CD4-positive, alpha-beta memory T cell (primary cell): ENCODE measurements at regions not wholly inside any gene's neighbourhood (a gene's known extent, or its start where the extent isn't known, plus 50 kb on each side); places are given as distances from the start of the nearest gene placed in this dataset.
"Not testable (repeated sequence)": the region's sequence is repeated elsewhere in the genome, so short reads cannot be mapped to it uniquely, and the experiment has no call there.

Experiments used
- CTCF ChIA-PET: fragments of 350-600 bp; sonication (Branson Sonifier 250); formaldehyde crosslinking; loops from one replicate; lab custom pipeline; 2021; ENCODE audit warnings: inconsistent platforms; ENCODE audit not compliant: partially characterized antibody; lab: Charles Lee
- POLR2A ChIA-PET: fragments of 350-600 bp; sonication (Branson Sonifier 250); formaldehyde crosslinking; loops from one replicate; lab custom pipeline; 2021; ENCODE audit not compliant: partially characterized antibody; lab: Charles Lee
- DNase-seq, 5 donors: peaks; one replicate each; pipeline versions ENCODE4 v3.0.0 to v3.0.0-alpha.2; 2020 to 2022; ENCODE audit warnings: mixed read lengths in 1 of 5
- H3K27ac ChIP-seq: one replicate; pipeline ENCODE4 v1.7.0; 2013; ENCODE audit warnings: low read depth, low read length
- H3K27me3 ChIP-seq: 2 replicates; pipeline ENCODE4 v1.7.0; 2013; ENCODE audit warnings: mild to moderate bottlenecking, low read length, moderate library complexity; ENCODE audit not compliant: insufficient read depth
- H3K36me3 ChIP-seq: 2 replicates; pipeline ENCODE4 v1.7.0; 2013; ENCODE audit warnings: mild to moderate bottlenecking, low read length, moderate library complexity; ENCODE audit not compliant: insufficient read depth
- H3K4me1 ChIP-seq: 2 replicates; pipeline ENCODE4 v1.7.0; 2013; ENCODE audit warnings: mild to moderate bottlenecking, low read length, moderate library complexity; ENCODE audit not compliant: insufficient read depth
- H3K4me3 ChIP-seq, 2 donors: one replicate each; pipeline ENCODE4 v1.7.0; 2013; ENCODE audit warnings: low read length in 2 of 2, mild to moderate bottlenecking in 1 of 2
- H3K9me3 ChIP-seq, 2 donors: one replicate each; pipeline ENCODE4 v1.7.0; 2013; ENCODE audit warnings: low read length in 2 of 2, control low read depth in 1 of 2; ENCODE audit not compliant: control insufficient read depth in 1 of 2
- H3K27ac Mint-ChIP-seq, 7 donors: one replicate each; pipeline ENCODE4 v1.8.0; 2020 to 2021; ENCODE audit warnings: mixed read lengths in 7 of 7, mild to moderate bottlenecking in 6 of 7, inconsistent platforms in 3 of 7, moderate library complexity in 3 of 7
- H3K27me3 Mint-ChIP-seq, 2 donors: one replicate each; pipeline ENCODE4 v1.8.0; 2020 to 2021; ENCODE audit warnings: mixed read lengths in 2 of 2
- H3K36me3 Mint-ChIP-seq, 2 donors: one replicate each; pipeline ENCODE4 v1.8.0; 2020 to 2021; ENCODE audit warnings: mixed read lengths in 2 of 2, inconsistent platforms in 1 of 2, mild to moderate bottlenecking in 1 of 2
- H3K4me1 Mint-ChIP-seq, 4 donors: one replicate each; pipeline ENCODE4 v1.8.0; 2020 to 2021; ENCODE audit warnings: mixed read lengths in 4 of 4, mild to moderate bottlenecking in 1 of 4
- H3K4me3 Mint-ChIP-seq, 8 donors: one replicate each; pipeline ENCODE4 v1.8.0; 2020 to 2021; ENCODE audit warnings: mixed read lengths in 8 of 8, mild to moderate bottlenecking in 7 of 8, moderate library complexity in 6 of 8, inconsistent platforms in 3 of 8
- H3K9me3 Mint-ChIP-seq, 8 donors: one replicate each; pipeline ENCODE4 v1.8.0; 2020 to 2021; ENCODE audit warnings: mixed read lengths in 8 of 8, mild to moderate bottlenecking in 5 of 8, inconsistent platforms in 3 of 8, moderate library complexity in 1 of 8
- intact Hi-C: fragments of 100-400 bp; cut with micrococcal nuclease; formaldehyde crosslinking; loops from one replicate; pipeline ENCODE4 v1.15.1; 2023

DNA sequence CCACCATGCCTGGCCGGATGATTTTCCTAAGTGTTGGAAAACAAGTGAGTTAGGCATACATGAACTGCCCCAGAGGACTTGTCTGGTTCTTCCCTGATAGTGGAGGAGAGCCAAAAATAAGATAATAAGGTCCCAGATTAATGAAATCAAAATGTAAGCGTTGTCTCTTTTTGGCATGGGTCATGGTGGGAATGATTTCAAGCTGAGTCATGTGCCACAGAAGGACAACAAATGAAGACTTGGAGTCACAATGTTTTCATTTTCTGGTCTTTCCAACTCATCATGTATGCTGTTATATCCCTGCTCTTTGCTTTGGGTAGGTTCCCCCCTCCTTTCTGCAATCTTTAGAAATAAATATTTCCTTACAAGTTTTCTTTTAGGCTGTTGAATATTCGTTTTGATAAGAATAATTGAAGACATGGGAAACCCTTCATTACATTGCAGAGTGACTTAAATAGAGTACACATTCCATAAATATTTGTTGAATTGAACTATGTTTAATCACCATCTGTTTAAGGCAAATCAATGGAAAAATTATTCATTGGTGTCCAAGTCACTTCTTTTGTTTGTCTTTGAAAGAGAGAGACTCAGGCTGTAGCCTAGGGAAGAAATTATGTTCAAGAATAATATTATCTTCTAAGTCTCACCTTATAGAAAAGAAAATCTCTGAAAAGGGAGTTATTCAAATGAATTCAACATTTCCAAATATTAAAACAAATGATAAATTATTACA, 196.3 kb downstream of the CSNK1G3 start:
- no peaks in the 10 kb centered on the region for H3K9me3 ChIP-seq
- no peak overlapping the region for H3K4me3 ChIP-seq
- H3K27me3 ChIP-seq: no peaks in the 10 kb centered on the region
- peaks cover 0 to 9% (median 2%) of the 10 kb centered on the region in 8 donors for H3K9me3 Mint-ChIP-seq
- no peak for DNase-seq
- intact Hi-C loops: no loop called here
- no peak overlapping the region for H3K4me3 Mint-ChIP-seq
- no peaks in the 10 kb centered on the region for H3K4me1 ChIP-seq
- H3K4me1 Mint-ChIP-seq: no peaks in the 10 kb centered on the region
- H3K36me3 ChIP-seq: no peaks in the 10 kb centered on the region
- POLR2A ChIA-PET: no interaction called here
- H3K27ac Mint-ChIP-seq: no peak overlapping the region
- CTCF ChIA-PET: no interaction called here
- no peak overlapping the region for H3K27ac ChIP-seq
- H3K36me3 Mint-ChIP-seq: no peaks in the 10 kb centered on the region
- H3K27me3 Mint-ChIP-seq: no peaks in the 10 kb centered on the region

DNA sequence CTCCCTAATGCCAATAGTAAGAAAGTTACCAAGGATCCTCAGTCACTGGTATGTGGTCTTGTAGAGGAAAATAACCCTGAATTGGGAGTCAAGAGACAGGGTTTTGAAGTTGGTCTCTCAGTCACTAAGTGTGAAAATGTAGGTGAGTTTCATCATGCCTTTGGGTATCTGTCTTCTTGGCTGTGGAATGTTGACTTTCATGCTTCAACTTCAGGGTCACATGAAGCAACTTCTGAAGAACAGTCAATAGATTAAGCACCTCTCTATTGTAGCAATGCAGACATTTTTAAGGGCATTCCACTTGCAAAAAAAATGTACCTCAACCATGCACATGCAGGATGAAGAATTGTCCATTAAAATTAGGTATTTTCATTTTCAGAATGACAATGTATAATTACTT, 194.6 kb downstream of the CSNK1G3 start:
- Histone ChIP-seq H3K27me3 (no peaks in the 10 kb centered on the region), H3K27ac (no peak overlapping the region), H3K4me3 (no peak overlapping the region), H3K4me1 (no peaks in the 10 kb centered on the region), H3K9me3 (no peaks in the 10 kb centered on the region), H3K36me3 (no peaks in the 10 kb centered on the region)
- no peak for DNase-seq
- Mint-ChIP-seq H3K27me3 (no peaks in the 10 kb centered on the region), H3K27ac (no peak overlapping the region), H3K4me1 (no peaks in the 10 kb centered on the region), H3K36me3 (no peaks in the 10 kb centered on the region), H3K9me3 (peaks cover 0 to 2% (median under 1%) of the 10 kb centered on the region in 8 donors), H3K4me3 (no peak overlapping the region)
- intact Hi-C loops: no loop called here
- CTCF ChIA-PET: no interaction called here
- POLR2A ChIA-PET: no interaction called here

- POLR2A ChIA-PET: no interaction called here
- H3K9me3 Mint-ChIP-seq: peaks cover 0 to 3% (median 2%) of the 10 kb centered on the region in 8 donors
- H3K36me3 Mint-ChIP-seq: no peaks in the 10 kb centered on the region
- H3K4me1 ChIP-seq: no peaks in the 10 kb centered on the region
- H3K36me3 ChIP-seq: no peaks in the 10 kb centered on the region
- intact Hi-C loops: no loop called here
- no peak overlapping the region for H3K27ac Mint-ChIP-seq
- H3K27me3 ChIP-seq: no peaks in the 10 kb centered on the region
- no peak overlapping the region for H3K4me3 ChIP-seq
- H3K27me3 Mint-ChIP-seq: no peaks in the 10 kb centered on the region
- H3K9me3 ChIP-seq: no peaks in the 10 kb centered on the region
- no peak for DNase-seq
- H3K4me1 Mint-ChIP-seq: no peaks in the 10 kb centered on the region
- no peak overlapping the region for H3K4me3 Mint-ChIP-seq
- CTCF ChIA-PET: no interaction called here
- H3K27ac ChIP-seq: no peak overlapping the region
Observed at GRCh38 chr5:123705741-123706140, 193.8 kb downstream of the CSNK1G3 start.

DNA sequence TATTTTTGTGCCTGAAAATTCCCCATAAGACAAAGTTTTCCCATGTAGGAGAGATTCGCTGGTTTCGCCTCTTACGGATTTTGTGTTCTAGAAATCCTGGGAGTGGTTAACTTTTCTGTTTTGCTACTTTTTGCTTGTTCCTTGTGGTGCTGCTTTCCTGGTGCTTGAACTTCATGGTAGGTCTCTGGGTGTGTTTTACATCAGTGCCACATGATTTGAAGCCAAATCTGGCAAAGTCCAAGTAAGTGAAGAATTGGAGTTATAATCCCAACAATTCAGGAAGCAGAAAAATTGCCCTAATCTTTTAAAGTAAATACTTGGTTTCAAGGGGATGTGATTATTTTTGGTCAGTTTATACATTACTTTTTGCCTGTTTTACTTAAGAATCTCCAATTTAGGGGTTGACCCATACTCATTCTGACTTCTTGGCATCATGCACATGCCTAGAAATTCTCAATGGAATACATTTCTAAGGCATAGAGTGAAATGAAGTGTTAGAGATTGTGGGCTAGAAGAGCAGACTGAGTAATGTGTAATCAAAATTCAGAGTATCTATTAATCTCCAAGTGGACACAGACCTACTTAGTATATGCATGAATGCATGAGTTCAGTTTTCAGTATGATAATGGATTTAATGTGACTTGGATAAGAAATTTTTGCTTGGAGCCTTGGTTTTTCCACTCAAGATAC, 189.7 kb downstream of the CSNK1G3 start:
- no peaks in the 10 kb centered on the region for H3K4me1 ChIP-seq
- Mint-ChIP-seq H3K4me1 (no peaks in the 10 kb centered on the region), H3K36me3 (no peaks in the 10 kb centered on the region), H3K9me3 (peaks cover 0 to 7% (median 2%) of the 10 kb centered on the region in 8 donors), H3K4me3 (no peak overlapping the region), H3K27me3 (no peaks in the 10 kb centered on the region), H3K27ac (no peak overlapping the region)
- intact Hi-C loops: no loop called here
- no peak overlapping the region for H3K27ac ChIP-seq
- CTCF ChIA-PET: no interaction called here
- no peaks in the 10 kb centered on the region for H3K9me3 ChIP-seq
- H3K4me3 ChIP-seq: no peak overlapping the region
- no peak for DNase-seq
- no peaks in the 10 kb centered on the region for H3K27me3 ChIP-seq
- POLR2A ChIA-PET: no interaction called here
- no peaks in the 10 kb centered on the region for H3K36me3 ChIP-seq

- no peaks in the 10 kb centered on the region for H3K27me3 Mint-ChIP-seq
- no peaks in the 10 kb centered on the region for H3K36me3 Mint-ChIP-seq
- Histone ChIP-seq H3K9me3 (no peaks in the 10 kb centered on the region), H3K27ac (no peak overlapping the region), H3K27me3 (no peaks in the 10 kb centered on the region), H3K36me3 (no peaks in the 10 kb centered on the region), H3K4me1 (no peaks in the 10 kb centered on the region), H3K4me3 (no peak overlapping the region)
- CTCF ChIA-PET: no interaction called here
- peaks cover 0 to 7% (median 2%) of the 10 kb centered on the region in 8 donors for H3K9me3 Mint-ChIP-seq
- intact Hi-C loops: no loop called here
- no peaks in the 10 kb centered on the region for H3K4me1 Mint-ChIP-seq
- no peak overlapping the region for H3K4me3 Mint-ChIP-seq
- POLR2A ChIA-PET: no interaction called here
- no peak for DNase-seq
- H3K27ac Mint-ChIP-seq: no peak overlapping the region
Observed at GRCh38 chr5:123700624-123701287, 188.8 kb downstream of the CSNK1G3 start.

GRCh38 chr5:123699571-123699970, 187.6 kb downstream of the CSNK1G3 start:
- H3K27ac Mint-ChIP-seq: no peak overlapping the region
- no peak overlapping the region for H3K4me3 ChIP-seq
- no peak for DNase-seq
- intact Hi-C loops: no loop called here
- H3K9me3 ChIP-seq: no peaks in the 10 kb centered on the region
- H3K36me3 ChIP-seq: no peaks in the 10 kb centered on the region
- H3K4me1 ChIP-seq: no peaks in the 10 kb centered on the region
- no peaks in the 10 kb centered on the region for H3K4me1 Mint-ChIP-seq
- H3K27me3 Mint-ChIP-seq: no peaks in the 10 kb centered on the region
- no peak overlapping the region for H3K4me3 Mint-ChIP-seq
- H3K27me3 ChIP-seq: no peaks in the 10 kb centered on the region
- ChIA-PET CTCF (no interaction called here), POLR2A (no interaction called here)
- H3K9me3 Mint-ChIP-seq: peaks cover 0 to 5% (median 2%) of the 10 kb centered on the region in 8 donors
- no peak overlapping the region for H3K27ac ChIP-seq
- no peaks in the 10 kb centered on the region for H3K36me3 Mint-ChIP-seq

DNA sequence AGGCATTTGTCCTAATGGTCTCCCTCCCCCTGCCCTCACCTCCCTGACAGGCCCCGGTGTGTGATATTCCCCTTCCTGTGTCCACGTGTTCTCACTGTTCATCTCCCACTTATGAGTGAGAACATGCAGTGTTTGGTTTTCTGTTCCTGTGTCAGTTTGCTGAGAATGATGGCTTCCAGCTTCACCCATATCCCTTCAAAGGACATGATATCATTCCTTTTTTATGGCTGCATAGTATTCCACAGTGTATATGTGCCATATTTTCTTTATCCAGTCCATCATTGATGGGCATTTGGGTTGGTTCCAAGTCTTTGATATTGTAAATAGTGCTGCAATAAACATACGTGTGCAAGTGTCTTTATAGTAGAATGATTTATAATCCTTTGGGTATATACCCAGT, 187.0 kb downstream of the CSNK1G3 start:
- H3K27me3 Mint-ChIP-seq, H3K4me3 Mint-ChIP-seq, H3K9me3 Mint-ChIP-seq, H3K27ac ChIP-seq, H3K4me3 ChIP-seq, H3K9me3 ChIP-seq, H3K27me3 ChIP-seq, CTCF ChIA-PET, DNase-seq, H3K4me1 ChIP-seq, H3K27ac Mint-ChIP-seq, POLR2A ChIA-PET, intact Hi-C loops, H3K36me3 ChIP-seq, H3K4me1 Mint-ChIP-seq, H3K36me3 Mint-ChIP-seq: not testable (repeated sequence)
